Cardiac fibroblast (primary cell): ENCODE measurements at regions not wholly inside any gene's neighbourhood (a gene's known extent, or its start where the extent isn't known, plus 50 kb on each side); places are given as distances from the start of the nearest gene placed in this dataset.

Source experiments
- DNase-seq, 2 donors: peaks; one replicate each; pipeline versions ENCODE4 v3.0.0 to v3.0.0-alpha.2; 2010; ENCODE audit warnings: low read depth in 2 of 2
- H3K4me3 ChIP-seq, 2 donors: replicated peaks in 1 of 2; 1 replicate in 1 of 2; 2 replicates in 1 of 2; pipeline ENCODE4 v1.5.1; 2011; ENCODE audit warnings: low read depth in 2 of 2, low read length in 2 of 2, mild to moderate bottlenecking in 2 of 2, moderate library complexity in 1 of 2
- TF ChIP-seq, protein P1 (sequence below): IDR thresholded peaks from one replicate; pipeline ENCODE4 v1.5.1; 2011; ENCODE audit warnings: low read depth, mild to moderate bottlenecking, low read length, inconsistent platforms

DNA sequence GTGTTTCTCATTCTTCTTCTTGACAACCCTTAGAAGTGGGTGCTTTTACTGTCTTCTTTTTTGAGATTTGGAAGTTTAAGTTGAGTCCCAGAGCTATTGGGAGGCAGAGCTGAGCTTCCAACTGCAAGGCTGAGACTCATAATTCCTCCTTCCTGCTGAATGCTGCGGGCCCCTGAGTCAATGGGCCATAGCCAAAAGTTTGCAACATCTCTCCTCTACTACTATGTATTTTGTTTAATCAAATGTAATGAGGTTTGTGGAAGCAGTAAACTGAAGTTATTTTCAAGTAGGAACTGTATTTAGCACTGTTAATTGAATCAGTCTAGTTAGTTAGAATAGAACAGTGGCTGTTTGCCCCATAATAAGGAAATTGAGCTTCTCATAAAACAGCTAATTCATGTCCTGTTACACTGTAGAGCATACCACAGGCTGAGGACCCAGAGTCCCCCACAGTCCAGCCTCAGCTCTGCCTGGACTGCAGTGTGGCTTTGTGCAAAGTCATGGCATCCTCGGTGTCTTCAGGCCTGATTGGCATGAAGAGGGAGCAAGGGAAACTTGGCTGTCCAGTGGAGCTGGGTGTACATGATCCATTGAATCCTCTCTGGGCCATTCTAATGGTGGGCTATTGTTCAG lies 631.7 kb downstream of the VRK1 start:
- DNase-seq = no peak
- TF ChIP-seq, protein P1, sequence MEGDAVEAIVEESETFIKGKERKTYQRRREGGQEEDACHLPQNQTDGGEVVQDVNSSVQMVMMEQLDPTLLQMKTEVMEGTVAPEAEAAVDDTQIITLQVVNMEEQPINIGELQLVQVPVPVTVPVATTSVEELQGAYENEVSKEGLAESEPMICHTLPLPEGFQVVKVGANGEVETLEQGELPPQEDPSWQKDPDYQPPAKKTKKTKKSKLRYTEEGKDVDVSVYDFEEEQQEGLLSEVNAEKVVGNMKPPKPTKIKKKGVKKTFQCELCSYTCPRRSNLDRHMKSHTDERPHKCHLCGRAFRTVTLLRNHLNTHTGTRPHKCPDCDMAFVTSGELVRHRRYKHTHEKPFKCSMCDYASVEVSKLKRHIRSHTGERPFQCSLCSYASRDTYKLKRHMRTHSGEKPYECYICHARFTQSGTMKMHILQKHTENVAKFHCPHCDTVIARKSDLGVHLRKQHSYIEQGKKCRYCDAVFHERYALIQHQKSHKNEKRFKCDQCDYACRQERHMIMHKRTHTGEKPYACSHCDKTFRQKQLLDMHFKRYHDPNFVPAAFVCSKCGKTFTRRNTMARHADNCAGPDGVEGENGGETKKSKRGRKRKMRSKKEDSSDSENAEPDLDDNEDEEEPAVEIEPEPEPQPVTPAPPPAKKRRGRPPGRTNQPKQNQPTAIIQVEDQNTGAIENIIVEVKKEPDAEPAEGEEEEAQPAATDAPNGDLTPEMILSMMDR = no peak
- no peak overlapping the region for H3K4me3 ChIP-seq

DNA sequence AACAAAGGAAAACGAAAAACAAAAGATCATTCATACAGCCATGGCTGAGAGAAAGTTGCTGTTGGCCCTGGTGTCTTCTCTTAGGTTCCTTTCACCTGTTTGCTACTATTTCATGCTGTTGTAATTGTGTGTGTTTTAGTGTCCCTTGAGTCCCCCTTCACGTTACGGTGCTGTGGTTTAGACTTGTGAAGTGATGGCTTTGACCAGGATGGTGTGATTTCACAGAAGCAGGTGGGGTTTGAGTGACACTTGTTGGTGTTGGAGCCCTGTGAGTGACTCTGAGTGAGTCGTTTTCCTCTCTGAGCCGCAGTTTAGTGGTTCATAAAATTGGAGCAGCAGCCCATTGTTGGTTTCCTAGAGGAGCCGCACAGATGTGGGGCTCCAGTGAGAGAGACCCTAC lies 635.4 kb downstream of the VRK1 start:
- no peak overlapping the region for H3K4me3 ChIP-seq
- TF ChIP-seq, protein P1 = no peak
- DNase-seq = no peak

DNA sequence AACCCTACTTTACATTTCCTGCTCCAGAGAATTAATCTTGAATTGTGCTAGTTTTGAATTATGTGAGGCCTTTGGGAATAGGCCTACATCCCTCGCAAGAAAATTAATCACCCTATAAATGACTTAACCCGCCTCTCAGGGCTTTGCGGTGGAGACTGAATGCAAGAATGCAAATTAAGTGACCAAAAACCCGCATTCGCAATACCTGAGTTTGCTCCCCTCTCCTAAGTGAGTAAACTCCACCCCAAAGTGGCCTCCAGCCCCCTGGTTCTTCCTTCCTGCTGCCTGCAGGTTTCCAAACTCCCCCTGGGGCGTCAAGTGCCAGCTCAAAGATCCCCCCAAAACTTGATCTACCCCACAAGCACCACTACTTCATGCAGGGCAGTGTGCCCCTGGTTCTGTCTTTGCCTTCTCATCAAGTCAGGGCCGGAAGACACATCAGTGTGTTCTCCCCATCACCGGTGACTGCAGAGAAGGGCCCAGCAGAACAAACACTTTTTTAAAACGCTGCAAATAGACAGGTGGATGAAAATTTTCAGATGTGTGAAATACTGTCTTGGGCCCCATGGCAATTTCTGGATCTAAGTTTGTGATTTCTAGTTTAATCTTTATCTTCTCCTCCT lies 644.7 kb downstream of the VRK1 start:
- TF ChIP-seq, protein P1 = no peak
- H3K4me3 ChIP-seq = no peak overlapping the region
- DNase-seq = no peak

DNA sequence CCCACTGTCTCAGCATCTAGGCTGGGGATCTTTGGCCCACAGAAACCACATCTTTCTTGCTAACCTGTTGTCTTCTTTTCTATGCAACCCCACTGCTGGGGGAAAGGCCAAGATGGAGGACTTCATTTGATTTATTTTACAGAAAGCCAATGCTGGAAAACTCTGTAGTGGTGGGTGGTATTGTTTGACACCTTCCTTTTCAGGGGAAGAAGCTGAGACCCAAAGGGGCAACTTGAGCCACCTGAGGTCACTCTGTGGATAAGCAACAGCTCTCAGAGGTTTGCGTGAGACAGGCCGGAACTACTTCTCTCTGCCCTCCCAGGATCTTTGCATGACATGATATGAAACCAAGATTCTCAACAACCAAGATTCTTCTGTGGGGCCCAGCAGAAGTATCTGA lies 645.2 kb downstream of the VRK1 start:
- no peak overlapping the region for H3K4me3 ChIP-seq
- no peak for DNase-seq
- TF ChIP-seq, protein P1 = no peak

GRCh38 chr14:97443412-97443811 lies 646.2 kb downstream of the VRK1 start:
- TF ChIP-seq, protein P1 = no peak
- H3K4me3 ChIP-seq = no peak overlapping the region
- no peak for DNase-seq

DNA sequence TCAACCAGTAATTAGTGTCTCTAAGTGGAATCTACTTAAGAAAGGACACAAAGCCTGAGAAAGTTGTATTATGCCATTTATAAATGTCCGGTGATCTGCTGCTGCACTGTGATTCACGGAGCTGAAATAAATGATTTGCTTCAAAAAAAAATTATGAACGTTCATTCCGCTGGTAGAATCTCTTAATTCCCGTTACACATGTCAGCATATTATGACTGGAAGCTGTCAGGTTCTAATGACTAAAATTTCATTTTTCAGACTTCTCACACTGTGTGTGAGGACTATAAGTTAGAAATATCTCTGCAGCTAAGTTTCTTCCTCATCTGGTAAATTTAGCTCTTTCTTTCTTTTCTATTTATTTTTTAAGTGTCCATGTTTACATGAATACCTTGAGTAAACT lies 647.1 kb downstream of the VRK1 start:
- H3K4me3 ChIP-seq = no peak overlapping the region
- no peak for DNase-seq
- TF ChIP-seq, protein P1 = no peak

DNA sequence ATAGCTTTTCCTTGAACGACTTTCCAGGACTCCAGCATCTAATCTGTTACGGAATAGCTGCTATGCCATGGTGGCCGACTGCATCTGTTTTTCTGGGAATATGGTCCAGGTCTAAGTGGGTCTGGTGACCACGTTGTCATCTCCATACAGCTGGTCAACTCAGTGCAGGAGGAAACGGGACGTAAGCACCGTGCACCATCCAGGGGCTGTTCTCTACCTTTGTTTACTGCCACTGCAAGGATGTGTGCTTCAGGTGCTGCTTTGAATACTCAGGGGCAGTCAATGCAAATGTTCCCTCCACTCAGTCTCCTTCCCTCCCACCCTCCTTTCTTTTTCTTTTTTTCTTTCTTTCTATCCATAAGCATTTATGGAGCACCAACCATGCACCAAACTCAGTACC lies 648.2 kb downstream of the VRK1 start:
- TF ChIP-seq, protein P1 = no peak
- no peak for DNase-seq
- H3K4me3 ChIP-seq = no peak overlapping the region
